Brain pericyte (primary cell): ENCODE measurements at regions not wholly inside any gene's neighbourhood (a gene's known extent, or its start where the extent isn't known, plus 50 kb on each side); places are given as distances from the start of the nearest gene placed in this dataset.
"Not testable (repeated sequence)": the region's sequence is repeated elsewhere in the genome, so short reads cannot be mapped to it uniquely, and the experiment has no call there.

Experiments
- DNase-seq: peaks from one replicate; pipeline ENCODE4 v3.0.0-alpha.2; 2012; ENCODE audit warnings: low read depth, low spot score

DNA sequence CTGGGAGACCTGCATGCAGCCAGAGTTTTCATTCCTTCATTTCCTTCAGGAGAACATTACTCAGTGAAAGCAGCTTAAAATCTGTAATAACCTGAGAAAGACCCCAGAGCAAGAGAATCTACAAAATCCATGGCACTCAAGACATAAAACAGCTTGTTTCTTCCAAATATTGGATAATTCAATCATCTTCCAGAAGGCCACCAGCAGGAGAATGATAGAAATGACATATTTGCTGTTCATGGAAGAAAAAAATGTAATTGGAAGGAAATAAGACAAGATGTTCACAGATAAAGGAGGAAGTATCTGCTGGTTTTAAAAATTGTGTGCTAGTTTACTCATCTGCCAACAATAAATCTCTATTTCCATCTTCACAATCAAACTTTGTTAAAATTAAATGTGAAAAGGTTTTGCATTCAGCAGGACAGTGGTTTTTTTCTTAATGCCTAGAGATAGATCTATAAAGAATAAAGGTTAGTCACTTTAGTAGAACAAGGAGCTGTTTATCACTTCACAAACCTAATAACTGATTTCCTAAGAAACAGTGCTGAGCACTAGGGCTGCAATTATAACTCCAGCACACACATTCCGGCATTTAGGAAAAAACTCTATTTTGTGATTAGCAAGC is 530.8 kb downstream of the NSUN3 start:
- DNase-seq, result no peak

DNA sequence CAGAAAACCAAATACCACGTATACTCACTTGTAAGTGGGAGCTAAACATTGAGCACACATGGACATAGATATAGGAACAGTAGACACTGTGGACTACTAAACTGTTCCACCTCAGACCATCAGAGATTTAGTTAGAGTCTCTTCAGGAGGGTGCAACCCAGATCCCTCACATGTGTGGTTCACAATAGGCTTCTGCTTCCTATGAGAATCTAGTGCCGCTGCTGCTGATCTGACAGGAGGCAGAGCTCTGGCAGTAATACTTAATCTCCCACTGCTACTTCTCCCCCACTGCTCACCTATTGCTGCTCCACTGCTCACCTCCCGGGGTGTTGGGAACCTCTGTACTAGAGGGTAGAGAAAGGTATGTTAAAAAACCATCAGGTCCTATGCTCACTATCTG is 533.3 kb downstream of the NSUN3 start:
- no peak for DNase-seq

DNA sequence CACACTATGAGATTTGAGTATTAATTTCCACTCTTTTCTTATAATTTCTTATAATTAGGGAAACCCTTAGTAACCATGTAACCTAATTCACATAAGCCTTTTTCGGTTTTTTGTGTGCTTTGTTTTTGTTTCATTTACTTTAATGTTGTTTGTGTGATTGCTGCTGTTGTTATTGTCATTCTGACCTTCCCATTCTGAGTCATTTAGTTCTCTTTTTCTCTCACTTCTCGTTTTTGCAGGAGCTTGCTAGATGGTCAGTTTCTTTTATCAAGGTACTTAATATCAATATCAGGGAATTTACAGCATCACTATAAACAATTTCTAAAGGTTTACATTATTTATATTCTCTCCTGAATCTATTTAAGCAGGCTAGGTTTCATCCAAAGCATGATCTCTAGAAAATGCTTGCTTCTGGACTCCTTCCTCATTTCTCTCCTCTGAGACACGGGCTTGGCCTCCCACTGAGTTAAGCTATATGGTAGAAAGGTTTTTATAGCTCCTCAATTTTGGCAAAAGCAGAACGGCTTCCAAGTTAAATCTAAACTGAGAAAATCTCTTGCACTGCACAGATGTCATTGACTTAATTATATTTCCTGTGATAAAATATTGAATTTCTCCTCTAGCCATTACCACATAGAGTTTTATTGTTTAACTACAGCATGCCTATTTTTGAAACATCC is 534.2 kb downstream of the NSUN3 start:
- DNase-seq, result no peak

DNA sequence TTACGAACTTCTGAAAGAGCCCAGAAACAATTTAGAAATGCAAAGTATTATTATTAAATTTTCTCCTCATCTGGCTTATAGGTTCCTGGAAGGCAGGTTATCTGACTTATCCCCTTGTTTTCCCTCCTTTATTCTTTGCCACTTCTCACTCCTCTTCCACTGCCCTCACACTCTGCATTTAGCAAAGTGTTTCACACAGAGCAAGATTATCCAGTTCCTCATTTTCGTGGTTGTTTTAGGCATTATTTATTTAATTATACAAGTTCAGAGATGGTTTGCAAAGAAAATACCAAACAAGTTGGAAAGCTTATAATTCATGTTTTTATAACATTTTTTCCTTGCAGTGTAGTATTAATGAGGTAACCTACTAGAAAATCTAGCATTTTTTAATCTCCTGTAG is 544.9 kb downstream of the NSUN3 start:
- no peak for DNase-seq

DNA sequence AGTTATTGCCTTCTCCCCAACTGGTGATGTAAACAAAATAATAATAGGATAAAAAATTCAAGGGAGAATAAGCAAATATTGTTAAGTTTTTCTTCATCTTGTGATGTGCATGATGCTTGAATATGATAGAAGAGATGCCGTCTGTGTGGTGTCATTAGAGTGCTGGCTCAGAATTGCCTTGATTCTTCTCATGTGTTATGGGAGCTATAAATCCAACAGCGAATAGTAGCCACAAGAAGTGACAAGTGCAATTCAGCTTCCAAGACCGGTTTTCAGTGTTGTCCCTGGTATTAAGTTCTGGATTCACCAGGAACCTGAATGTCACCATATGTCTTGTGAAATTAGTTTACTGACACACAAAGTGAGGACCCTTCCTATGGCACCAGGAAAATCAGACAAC is 547.0 kb downstream of the NSUN3 start:
- no peak for DNase-seq

DNA sequence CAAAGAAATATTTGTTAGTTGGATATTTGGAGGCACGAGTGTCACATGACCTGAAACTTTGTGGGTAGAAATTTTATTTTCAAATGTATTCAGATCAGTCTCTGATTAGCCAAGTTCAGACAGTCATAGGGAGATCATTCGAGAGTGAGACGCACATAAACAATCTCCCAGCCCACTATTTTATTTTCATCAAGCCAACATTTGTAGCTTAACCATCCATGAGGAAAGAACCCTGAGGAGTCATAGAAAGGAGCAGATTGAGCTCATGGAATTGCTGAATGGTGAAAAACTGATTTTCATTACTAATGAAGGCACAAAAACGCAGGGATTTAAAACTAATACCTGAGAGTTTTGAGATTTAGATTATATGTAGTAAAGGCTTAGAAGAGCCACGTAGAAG is 548.7 kb downstream of the NSUN3 start:
- DNase-seq, result no peak

DNA sequence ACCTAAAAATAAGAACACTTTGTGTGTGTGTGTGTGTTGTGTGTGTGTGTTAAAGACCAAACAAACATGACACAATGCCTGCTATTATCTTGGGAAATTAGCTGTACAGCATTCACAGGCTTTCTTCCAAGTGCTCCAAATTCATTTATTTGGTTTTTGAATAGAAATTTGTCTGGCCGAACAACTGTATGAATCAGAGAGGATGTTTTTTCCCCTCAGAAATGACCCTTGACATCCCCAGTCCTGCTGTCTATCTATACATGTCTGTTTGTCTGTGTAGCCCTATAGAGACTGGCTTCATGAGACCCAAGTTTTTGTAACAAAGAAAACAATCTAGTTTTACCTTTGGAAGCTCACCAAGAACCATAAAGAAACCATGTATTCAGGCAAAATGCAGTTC is 549.8 kb downstream of the NSUN3 start:
- DNase-seq, result no peak

DNA sequence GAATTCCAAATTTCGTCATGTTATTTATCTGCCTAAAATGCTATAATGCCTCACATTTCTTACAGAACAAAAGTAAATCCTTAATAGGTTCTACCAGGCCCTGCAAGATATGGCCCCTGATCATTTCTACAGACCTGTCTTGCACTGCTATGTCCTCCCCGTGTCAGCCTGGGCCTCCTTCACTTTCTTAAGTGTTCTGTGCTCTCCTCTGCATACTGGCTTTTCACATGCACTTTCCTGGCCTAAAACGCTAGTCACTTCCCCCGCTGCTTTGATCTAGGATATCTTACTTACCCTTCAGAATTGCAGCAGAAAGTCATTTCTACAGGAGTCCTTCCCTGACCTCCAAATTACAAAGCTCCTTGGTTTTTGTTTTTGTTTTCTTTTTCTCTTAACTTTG is 551.3 kb downstream of the NSUN3 start:
- DNase-seq, result no peak

DNA sequence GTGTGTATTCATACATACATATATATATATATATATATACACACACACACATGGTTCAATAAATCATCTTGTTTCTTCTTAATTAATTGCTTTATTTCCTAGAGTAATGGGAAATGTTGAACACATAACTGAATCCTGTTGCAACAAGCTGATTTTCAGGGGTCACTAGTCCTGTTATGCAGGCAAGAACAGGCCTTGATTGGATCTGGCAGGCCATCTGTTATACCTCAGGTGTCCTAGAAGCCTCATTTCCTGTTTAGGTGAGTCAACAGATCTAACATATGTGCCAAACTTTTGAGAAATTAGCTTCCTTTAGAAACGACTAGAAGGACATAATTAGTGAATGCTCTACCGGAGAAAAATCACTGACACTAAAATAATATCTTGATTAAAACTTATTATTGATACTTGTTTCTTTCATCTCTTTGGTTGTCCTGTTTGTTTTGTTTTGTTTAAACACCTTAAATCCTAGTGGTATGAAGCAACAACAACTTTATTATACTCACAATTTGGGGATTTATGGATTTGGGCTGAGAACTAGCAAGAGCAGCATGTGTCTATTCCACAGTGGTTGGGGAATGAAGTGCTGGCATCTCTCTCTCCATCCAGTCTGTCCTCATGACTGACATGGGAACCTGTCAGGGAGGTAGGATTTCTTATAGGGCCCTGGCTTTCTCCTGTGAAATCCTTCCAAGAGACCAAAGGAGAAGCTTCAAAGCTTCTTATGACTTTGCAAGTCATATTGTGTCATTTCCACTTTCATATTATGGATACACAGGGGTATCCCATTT is 552.6 kb downstream of the NSUN3 start:
- no peak for DNase-seq

DNA sequence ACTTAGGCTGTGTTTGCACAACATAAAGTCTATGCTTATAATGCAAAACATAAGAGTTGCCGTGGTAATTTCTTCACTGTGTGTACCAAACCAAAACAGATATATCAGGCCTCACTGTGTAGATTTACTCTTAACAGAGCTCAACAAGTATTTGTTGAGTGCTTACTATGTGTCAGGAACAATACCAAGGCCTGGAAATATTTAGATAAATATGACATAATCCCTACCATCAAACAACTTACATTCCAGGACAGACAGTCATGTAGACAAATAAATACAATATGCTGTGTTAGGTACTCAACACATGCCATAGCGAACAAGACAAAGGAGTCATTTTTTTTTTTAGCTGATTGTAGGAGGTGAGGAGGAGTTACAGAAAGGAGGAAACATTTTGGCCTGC is 554.0 kb downstream of the NSUN3 start:
- no peak for DNase-seq

DNA sequence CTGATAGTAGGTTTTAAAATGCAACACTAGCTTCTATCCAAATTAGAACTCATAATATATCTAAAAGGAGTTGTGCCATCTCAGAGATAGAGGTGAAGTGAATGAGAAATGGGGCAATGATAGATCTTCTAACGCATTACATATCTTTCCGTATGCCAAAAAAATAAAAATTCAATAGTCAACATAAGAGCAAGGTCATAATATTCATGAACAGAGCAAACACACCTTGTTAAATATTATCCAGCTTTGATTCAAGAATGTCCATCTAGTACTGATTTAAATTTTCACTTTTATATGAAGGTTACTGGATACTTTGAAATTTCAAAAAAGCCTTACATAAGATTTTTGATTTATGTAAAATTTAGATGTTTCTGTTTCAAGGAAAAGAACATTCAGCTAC is 554.5 kb downstream of the NSUN3 start:
- no peak for DNase-seq

DNA sequence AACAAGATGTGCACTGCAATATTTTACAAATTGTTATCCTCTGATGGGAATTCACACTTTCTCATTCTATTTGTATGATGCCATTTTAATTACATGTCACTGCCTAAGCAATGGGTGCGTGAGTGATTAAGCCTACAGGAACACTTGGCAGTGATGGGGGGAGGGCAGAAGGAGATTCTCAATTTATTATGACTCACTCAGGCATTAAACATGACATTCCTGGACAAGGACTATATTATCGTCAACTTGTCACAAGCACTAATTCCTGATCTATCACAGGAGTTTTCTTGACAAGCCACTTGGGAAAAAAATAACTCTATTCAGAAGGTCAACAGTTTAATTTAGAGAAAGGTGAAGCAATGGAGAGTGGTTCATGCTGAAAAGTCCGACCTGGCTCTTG is 556.8 kb downstream of the NSUN3 start:
- DNase-seq, result no peak

DNA sequence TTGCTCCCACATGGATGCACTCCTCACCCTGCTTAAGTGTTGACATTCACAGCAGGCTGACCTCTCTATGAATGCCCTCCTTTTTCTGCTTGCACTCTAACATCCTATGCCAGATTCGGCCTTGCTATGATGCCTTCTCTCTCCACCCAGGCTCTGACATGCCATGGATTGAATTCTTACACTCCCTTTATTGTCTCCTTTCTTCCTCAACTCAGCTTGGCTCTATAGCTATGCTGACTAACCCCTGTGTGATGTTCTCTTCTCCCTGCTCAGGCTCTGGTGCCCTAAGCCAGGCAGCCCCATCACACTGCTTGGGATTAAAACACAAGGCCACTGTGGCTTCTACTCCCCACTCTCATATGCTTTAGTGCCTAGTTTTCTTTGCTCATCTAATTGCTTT is 563.7 kb downstream of the NSUN3 start:
- DNase-seq, result no peak

DNA sequence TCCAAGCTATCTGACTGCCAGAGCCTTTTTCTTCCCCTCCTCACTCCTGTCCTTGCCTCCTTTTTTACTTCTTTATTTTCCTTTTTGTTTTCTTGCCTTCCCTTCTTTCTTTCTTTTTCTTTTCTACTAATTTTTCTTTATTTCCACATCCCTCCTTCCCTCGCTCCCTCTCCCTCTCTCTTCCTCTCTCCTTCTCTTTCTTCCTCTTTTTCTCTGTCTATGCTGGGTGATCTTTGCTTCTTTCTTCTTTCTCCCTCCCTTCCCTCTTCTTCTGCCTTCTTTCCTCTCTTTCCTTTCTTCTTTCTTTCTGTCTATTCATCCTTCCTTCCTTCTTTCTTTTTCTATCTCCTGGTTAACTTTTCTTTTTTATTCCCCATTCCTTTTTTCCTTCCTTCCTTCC is 564.8 kb downstream of the NSUN3 start:
- DNase-seq, result no peak

DNA sequence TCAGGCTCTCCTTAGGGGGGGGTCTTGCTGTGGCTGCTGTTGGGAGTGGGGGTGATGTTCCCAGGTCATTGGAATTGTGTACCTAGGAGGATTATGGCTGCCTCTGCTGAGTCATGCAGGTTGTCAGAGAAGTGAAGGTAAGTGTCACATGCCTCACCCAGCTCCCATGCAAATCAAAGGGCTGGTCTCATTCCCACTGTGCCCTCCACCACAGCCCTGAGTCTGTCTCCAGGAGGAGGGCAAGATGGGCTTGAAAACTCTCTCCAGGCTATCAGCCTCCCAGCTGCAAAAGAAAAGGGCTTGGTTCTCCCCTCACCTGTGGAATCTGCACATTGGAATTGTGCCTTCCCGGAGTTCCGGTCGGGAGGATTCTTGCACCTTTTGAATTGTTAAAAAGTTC is 580.5 kb downstream of the NSUN3 start:
- DNase-seq, result no peak

DNA sequence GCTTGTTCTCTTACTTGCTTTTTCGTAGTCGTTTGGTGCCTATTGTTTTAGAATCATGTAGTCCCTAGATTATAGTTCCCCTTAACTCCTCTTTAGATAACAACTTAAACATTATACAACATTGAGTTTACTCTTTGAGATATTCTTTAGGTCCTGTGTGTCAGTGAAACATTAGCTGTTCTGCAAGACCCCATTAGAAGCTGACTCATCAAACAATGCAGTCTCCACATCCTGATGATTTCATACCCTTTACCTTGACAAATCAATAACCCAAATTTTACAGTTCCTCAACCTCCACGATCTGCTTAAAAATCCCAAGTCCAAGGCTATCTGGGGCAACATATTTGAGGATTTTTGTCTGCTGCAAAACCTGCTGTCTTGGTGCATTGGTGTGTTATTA is 582.9 kb downstream of the NSUN3 start:
- DNase-seq, result no peak

DNA sequence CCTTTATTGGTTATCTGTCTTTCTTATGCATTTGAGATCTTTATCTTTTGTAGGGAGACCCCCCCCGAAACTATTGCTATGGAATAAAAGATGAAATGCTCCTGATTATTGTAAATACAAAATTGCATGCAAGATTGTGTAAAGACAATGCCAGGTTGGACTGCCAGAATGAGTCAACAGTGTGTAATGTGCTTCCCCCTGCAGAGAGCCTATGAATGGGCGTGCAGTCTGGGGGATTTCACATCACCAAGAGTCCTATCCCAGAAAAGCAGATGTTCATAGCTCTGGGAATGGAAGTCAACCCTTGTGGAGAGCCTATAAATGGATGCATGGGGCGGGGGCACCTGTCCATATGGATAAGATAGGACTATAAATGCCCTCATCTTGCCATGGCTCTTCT is 584.3 kb downstream of the NSUN3 start:
- no peak for DNase-seq

DNA sequence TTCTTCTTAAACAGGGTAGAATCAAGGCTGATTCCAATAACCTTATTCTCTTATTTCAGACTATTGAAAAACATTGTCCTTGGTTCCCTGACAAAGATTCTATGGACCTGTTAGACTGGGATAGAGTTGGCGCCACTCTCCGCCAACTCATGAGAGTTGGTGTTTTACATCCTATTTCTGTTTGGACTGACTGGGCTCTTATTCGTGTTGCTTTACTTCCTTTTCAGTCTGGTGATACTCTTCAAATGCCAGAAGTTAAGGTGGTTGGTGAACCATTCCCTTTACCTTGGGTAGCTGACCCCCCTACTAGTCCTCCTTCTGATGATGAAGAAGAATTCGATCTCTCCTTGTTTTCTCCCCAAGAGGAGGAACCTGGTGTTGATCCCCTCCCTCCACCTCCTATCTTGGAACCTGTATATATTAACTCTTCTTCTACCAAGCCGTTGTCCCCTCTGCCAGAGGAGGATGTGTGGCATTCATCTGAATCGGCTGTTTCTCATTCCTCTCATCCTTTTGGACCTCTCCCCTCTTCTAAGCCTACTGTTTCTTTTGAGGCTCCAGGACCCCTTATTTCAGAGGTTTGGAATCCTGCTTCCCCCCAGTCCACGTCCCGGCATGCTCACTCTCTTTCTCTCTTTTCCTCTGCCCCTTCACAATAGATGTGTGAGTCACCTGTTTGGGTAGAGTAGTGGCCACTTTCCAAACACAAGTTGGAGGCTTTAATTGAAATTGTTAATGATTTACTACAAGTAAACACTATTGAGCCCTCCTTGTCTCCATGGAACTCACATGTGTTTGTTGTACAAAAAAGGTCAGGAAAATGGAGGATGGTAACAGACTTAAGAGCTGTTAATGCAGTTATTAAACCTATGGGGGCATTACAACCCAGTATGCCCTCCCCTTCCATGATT is 585.7 kb downstream of the NSUN3 start:
- DNase-seq, result not testable (repeated sequence)

DNA sequence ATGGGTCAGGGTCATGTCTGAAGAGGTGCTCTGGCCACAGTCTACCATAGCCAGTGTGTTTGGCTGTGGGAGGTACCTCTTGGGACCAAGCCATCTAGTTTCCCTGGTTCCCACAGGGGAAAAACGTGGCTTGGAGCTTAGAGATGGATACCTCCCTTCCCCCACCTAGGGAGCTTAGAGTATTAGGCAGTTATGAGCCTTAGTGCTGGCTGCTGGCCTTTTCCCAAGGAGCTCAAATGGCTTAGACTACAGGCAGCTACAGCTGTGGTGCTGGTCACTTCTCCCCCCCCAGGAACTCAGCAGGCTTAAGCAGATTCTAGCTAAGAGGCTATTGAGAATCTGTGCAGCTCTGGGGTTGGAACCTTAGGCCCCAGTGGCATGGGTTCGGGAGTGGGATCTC is 591.2 kb downstream of the NSUN3 start:
- no peak for DNase-seq

DNA sequence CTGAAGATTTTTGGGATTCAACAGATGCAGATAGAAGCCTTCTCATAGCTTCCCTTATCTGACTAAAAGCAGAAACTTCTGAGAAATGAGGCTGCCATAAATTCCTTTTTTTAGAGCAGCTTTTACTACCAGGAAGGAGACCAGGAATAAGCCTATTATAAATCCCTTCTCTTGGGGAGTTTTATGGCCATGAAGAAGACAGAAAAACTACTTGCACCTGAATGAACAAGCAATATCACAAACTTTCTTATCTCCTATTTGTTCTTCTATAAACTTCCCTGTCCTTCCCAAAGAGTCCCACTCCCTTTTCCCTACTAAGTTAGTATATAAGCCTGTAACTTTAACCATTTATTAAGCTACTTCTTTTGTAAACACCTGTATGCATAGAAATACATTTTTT is 603.1 kb downstream of the NSUN3 start:
- DNase-seq, result no peak

DNA sequence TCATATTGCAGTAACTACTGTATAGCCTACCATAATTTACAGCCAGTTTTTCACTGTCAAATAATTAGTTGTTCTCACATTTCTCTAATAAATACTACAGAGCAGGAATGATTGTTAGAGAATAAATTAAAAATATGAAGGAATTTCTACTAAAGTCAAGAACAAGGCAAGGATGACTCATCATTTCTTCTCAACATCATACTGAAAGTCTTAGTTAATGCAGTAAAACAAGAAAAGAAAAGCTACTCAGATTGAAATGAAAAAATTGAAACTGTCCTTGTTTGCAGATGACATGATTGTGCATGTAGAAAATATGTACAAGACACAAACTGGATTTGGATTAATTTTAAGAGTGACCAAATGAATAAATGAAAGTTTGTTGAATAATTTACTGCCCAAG is 608.2 kb downstream of the NSUN3 start:
- DNase-seq, result no peak

DNA sequence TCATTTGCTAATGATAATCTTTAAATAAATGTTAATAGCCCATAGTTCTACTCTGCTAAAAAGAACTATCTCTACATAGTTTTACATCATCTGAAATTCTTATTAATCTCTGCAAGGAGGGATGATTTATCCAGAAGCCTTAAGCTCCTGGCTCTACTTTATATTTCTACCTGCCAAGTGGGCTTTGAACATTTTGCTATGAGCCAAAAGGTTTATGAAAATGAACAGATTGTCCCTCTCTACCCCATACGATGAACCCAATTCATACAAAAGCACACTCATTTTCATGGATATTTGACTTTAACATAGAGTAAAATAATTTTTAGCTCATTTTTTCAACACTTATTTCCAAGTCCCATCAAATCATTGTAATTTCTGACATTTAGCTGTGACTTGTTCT is 611.0 kb downstream of the NSUN3 start:
- DNase-seq, result no peak
